ENCODE measurements at regions not wholly inside any gene's neighbourhood (a gene's known extent, or its start where the extent isn't known, plus 50 kb on each side); places are given as distances from the start of the nearest gene placed in this dataset.

DNA sequence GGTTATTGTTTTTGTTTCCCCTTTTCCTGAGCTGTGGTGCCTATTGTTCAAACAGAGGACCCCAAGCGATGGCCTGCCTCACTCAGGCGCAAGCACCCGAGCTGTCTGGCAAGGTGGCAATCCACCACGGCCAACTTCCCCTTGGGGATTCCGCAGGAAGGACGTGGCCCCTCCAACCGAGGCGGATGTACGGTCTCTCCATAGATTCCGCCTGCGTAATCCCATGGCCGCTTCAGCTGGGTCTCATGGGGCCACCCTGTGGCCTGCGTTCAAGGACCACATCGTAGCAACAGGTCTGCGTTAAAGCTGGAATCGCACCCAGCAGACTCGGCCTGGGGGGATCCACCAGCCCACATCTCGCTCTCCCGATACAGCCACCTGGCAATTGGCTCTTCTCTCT, 79.9 kb downstream of the CEBPB start:
- peak; percentile 58 for TF ChIP-seq CTCF (IDR thresholded peaks at IDR 0.05)

GRCh38 chr20:50271176-50271575, 80.5 kb downstream of the CEBPB start:
- peak overlapping the region; percentile 100 for H3K27ac ChIP-seq
- H3K9me3 ChIP-seq: no peaks in the 10 kb centered on the region
- peak overlapping the region; percentile 22 to 74 for H3K4me3 ChIP-seq (ENCODE audit: low read depth in 1 of 2, low read length in 1 of 2)
- TF ChIP-seq CTCF (IDR thresholded peaks at IDR 0.05): no peak
- H3K36me3 ChIP-seq: no peaks in the 10 kb centered on the region
- H3K27me3 ChIP-seq: no peaks in the 10 kb centered on the region
- H3K4me1 ChIP-seq (ENCODE audit: control insufficient read depth in 1 of 2, insufficient read depth in 1 of 2, low read depth in 1 of 2, low read length in 1 of 2): peaks cover 92 to 96% of the 10 kb centered on the region in 2 experiments

More for the DNA sequence above, 79.9 kb downstream of the CEBPB start:
- Histone ChIP-seq H3K4me3 (ENCODE audit: low read depth in 1 of 2, low read length in 1 of 2) (peak overlapping the region; percentile 22 to 74), H3K36me3 (no peaks in the 10 kb centered on the region), H3K9me3 (no peaks in the 10 kb centered on the region), H3K27me3 (no peaks in the 10 kb centered on the region), H3K4me1 (ENCODE audit: control insufficient read depth in 1 of 2, insufficient read depth in 1 of 2, low read depth in 1 of 2, low read length in 1 of 2) (peaks cover 92 to 94% of the 10 kb centered on the region in 2 experiments), H3K27ac (peak overlapping the region; percentile 100)

GRCh38 chr20:50271612-50272011, 81.0 kb downstream of the CEBPB start:
- no peak for TF ChIP-seq CTCF (IDR thresholded peaks at IDR 0.05)
- H3K36me3 ChIP-seq: no peaks in the 10 kb centered on the region
- peak overlapping the region; percentile 22 to 74 for H3K4me3 ChIP-seq (ENCODE audit: low read depth in 1 of 2, low read length in 1 of 2)
- peaks cover 93 to 96% of the 10 kb centered on the region in 2 experiments for H3K4me1 ChIP-seq (ENCODE audit: control insufficient read depth in 1 of 2, insufficient read depth in 1 of 2, low read depth in 1 of 2, low read length in 1 of 2)
- H3K27me3 ChIP-seq: no peaks in the 10 kb centered on the region
- H3K9me3 ChIP-seq: no peaks in the 10 kb centered on the region
- H3K27ac ChIP-seq: peak overlapping the region; percentile 100

DNA sequence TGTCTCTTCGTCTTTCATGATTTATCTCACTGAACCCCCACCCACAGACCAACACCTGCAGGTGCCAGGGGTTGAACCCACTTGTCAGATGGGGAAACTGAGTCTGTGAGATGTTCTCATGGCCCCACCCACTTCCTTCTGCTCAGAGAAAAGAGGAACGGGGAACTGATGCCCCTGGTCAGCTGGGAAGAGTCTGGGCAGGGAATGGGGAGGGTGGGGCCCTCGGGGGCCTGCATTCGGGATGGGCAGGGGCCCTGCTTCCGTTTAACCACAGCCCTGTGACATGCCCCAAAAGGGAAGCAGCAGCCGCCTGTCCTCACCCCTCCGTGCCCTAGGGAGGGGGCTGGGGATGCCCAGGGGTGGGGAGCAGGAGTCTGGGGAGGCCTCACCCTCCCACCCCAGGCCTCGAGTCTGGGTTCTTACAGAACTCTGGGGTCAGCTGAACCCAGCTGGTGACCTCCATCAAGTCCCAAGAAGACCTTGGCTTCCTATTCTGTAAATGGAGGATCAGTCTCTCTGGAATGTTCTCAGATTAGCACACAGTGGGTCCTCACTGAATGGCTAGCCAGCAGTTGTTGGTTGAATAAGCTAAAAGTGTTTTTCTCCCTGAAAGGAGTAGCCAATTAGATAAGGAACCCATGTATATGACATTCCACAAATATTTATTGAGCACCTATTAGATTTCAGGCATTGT, 81.5 kb downstream of the CEBPB start:
- no peaks in the 10 kb centered on the region for H3K9me3 ChIP-seq
- TF ChIP-seq CTCF (IDR thresholded peaks at IDR 0.05): no peak
- no peaks in the 10 kb centered on the region for H3K36me3 ChIP-seq
- H3K4me3 ChIP-seq (ENCODE audit: low read depth in 1 of 2, low read length in 1 of 2): peak overlapping the region; percentile 22 to 74
- peaks cover 96% of the 10 kb centered on the region in 2 experiments for H3K4me1 ChIP-seq (ENCODE audit: control insufficient read depth in 1 of 2, insufficient read depth in 1 of 2, low read depth in 1 of 2, low read length in 1 of 2)
- peak overlapping the region; percentile 100 for H3K27ac ChIP-seq
- H3K27me3 ChIP-seq: no peaks in the 10 kb centered on the region

DNA sequence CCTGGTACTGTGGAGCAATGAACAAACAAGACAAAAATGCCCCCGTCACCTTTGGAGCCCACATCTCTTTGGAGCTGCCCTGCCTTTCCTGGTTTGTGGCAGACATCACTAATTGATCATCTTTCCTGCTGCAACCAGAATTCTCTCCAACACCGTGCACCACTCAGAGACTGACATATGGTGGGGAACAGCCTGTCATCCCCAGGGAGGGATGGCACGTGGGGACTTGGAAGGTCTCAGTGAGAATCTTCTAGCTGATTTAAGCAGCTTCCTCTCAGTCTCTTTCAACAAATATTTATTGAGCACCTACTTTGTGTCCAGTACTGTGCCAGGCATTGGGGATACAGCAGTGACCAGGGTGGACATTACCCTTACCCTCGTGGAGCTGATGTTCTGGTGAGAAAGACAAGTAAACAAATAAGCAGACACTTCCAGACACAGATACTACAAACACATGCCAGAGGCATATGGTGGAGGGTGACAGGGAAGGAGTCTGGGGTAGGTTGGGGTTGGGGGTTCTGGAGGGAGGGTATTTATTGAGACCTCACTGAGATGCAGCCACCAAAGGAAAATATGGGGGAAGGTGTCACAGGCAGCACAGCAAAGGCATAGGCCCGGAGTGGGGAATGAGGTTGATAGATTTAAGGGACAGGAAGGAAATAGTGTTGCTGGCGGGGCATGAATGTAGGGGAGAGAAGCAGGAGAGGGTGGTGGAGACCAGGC, 82.3 kb downstream of the CEBPB start:
- no peak for TF ChIP-seq CTCF (IDR thresholded peaks at IDR 0.05)
- Histone ChIP-seq H3K27ac (peak overlapping the region; percentile 100), H3K9me3 (no peaks in the 10 kb centered on the region), H3K27me3 (no peaks in the 10 kb centered on the region), H3K4me1 (ENCODE audit: control insufficient read depth in 1 of 2, insufficient read depth in 1 of 2, low read depth in 1 of 2, low read length in 1 of 2) (peaks cover 96% of the 10 kb centered on the region in 2 experiments), H3K4me3 (ENCODE audit: low read depth in 1 of 2, low read length in 1 of 2) (peak overlapping the region; percentile 22 to 74), H3K36me3 (peaks cover 6% of the 10 kb centered on the region)
